Breast epithelium (tissue), 4 donors: ENCODE measurements at regions not wholly inside any gene's neighbourhood (a gene's known extent, or its start where the extent isn't known, plus 50 kb on each side); places are given as distances from the start of the nearest gene placed in this dataset.
"Not testable (repeated sequence)": the region's sequence is repeated elsewhere in the genome, so short reads cannot be mapped to it uniquely, and the experiment has no call there.

Experiments
- DNase-seq, 2 donors: peaks; one replicate each; pipeline ENCODE4 v3.0.0-alpha.2; 2019; ENCODE audit warnings: low spot score in 2 of 2
- H3K27ac ChIP-seq, 2 donors: fragments of 200-600 bp; sonication (generic) in 1 of 2; one replicate each; pipeline ENCODE4 v1.5.1; 2016 to 2019; ENCODE audit warnings: mild to moderate bottlenecking in 1 of 2
- H3K27me3 ChIP-seq, 2 donors: fragments of 200-600 bp; sonication (generic) in 1 of 2; one replicate each; pipeline versions ENCODE4 v1.5.1 to v1.6.0; 2017 to 2019; ENCODE audit warnings: control low read depth in 1 of 2, mild to moderate bottlenecking in 1 of 2
- H3K36me3 ChIP-seq: fragments of 200-600 bp; one replicate; pipeline ENCODE4 v1.5.1; 2019
- H3K4me1 ChIP-seq, 2 donors: fragments of 200-600 bp; sonication (generic); one replicate each; pipeline ENCODE4 v1.5.1; 2016 to 2019; ENCODE audit warnings: control low read depth in 1 of 2
- H3K4me3 ChIP-seq, 3 donors: fragments of 200-600 bp; sonication (generic); 1 replicate in 2 of 3; 2 replicates in 1 of 3; pipeline ENCODE4 v1.5.1; 2016 to 2019; ENCODE audit warnings: mild to moderate bottlenecking in 3 of 3, moderate library complexity in 2 of 3
- H3K9me3 ChIP-seq, 2 donors: fragments of 200-600 bp; sonication (generic) in 1 of 2; one replicate each; pipeline ENCODE4 v1.5.1; 2016 to 2019; ENCODE audit warnings: control low read depth in 1 of 2
- CTCF ChIP-seq, 3 donors: fragments of 450-650 bp; IDR thresholded peaks; one replicate each; pipeline ENCODE4 v1.5.1; 2016 to 2017; ENCODE audit warnings: antibody characterized with exemption in 3 of 3, mild to moderate bottlenecking in 3 of 3, moderate library complexity in 3 of 3
- POLR2A ChIP-seq: fragments of 450-650 bp; IDR thresholded peaks from one replicate; pipeline ENCODE4 v1.6.1; 2016; ENCODE audit warnings: antibody characterized with exemption, mild to moderate bottlenecking, moderate library complexity
- POLR2AphosphoS5 ChIP-seq, 3 donors: sonication (generic); formaldehyde crosslinking; IDR thresholded peaks; one replicate each; pipeline ENCODE4 v1.6.1; 2017; ENCODE audit warnings: antibody characterized with exemption in 3 of 3
- intact Hi-C: fragments of 100-400 bp; cut with DNase I; formaldehyde crosslinking; loops from one replicate; pipeline ENCODE4 v1.15.1; 2023; ENCODE audit warnings: low total_unique reads

GRCh38 chr6:94588301-94588700 is 989.0 kb upstream of the MANEA start:
- intact Hi-C loops = loop anchor here (10.0 kb wide), 1 partner anchor 984 kb away; no protein-coding TSS in a partner anchor
- H3K9me3 ChIP-seq = no peaks in the 10 kb centered on the region
- no peaks in the 10 kb centered on the region for H3K27me3 ChIP-seq
- H3K4me3 ChIP-seq = no peak overlapping the region
- no peaks in the 10 kb centered on the region for H3K4me1 ChIP-seq
- H3K27ac ChIP-seq = no peak overlapping the region
- no peaks in the 10 kb centered on the region for H3K36me3 ChIP-seq
- DNase-seq = no peak
- TF ChIP-seq POLR2AphosphoS5 (IDR thresholded peaks at IDR 0.05) (no peak), POLR2A (no peak), CTCF (IDR thresholded peaks at IDR 0.05) (no peak)

GRCh38 chr6:94584211-94584610 is 993.1 kb upstream of the MANEA start:
- no peak for DNase-seq
- intact Hi-C loops = loop anchor here (10.0 kb wide), 1 partner anchor 979 kb away; no protein-coding TSS in a partner anchor

GRCh38 chr6:94570581-94570980 is 1006.8 kb upstream of the MANEA start:
- H3K36me3 ChIP-seq = no peaks in the 10 kb centered on the region
- intact Hi-C loops = no loop called here
- no peak for TF ChIP-seq CTCF (IDR thresholded peaks at IDR 0.05)
- TF ChIP-seq POLR2AphosphoS5 (IDR thresholded peaks at IDR 0.05) = no peak
- TF ChIP-seq POLR2A = no peak
- H3K27me3 ChIP-seq = no peaks in the 10 kb centered on the region
- H3K27ac ChIP-seq = no peak overlapping the region
- H3K4me1 ChIP-seq = no peaks in the 10 kb centered on the region
- H3K4me3 ChIP-seq = no peak overlapping the region
- no peak for DNase-seq
- no peaks in the 10 kb centered on the region for H3K9me3 ChIP-seq

More at GRCh38 chr6:94584211-94584610, 993.1 kb upstream of the MANEA start:
- Histone ChIP-seq H3K9me3 (no peaks in the 10 kb centered on the region), H3K4me3 (no peak overlapping the region), H3K36me3 (no peaks in the 10 kb centered on the region), H3K27me3 (no peaks in the 10 kb centered on the region), H3K27ac (no peak overlapping the region), H3K4me1 (no peaks in the 10 kb centered on the region)
- no peak for TF ChIP-seq CTCF (IDR thresholded peaks at IDR 0.05)
- TF ChIP-seq POLR2A = no peak
- no peak for TF ChIP-seq POLR2AphosphoS5 (IDR thresholded peaks at IDR 0.05)

- Histone ChIP-seq H3K4me3 (no peak overlapping the region), H3K4me1 (no peaks in the 10 kb centered on the region), H3K27ac (no peak overlapping the region), H3K36me3 (no peaks in the 10 kb centered on the region), H3K9me3 (no peaks in the 10 kb centered on the region), H3K27me3 (no peaks in the 10 kb centered on the region)
- DNase-seq = no peak
- TF ChIP-seq POLR2A (no peak), POLR2AphosphoS5 (IDR thresholded peaks at IDR 0.05) (no peak), CTCF (IDR thresholded peaks at IDR 0.05) (no peak)
- intact Hi-C loops = no loop called here
Observed at GRCh38 chr6:94562846-94563245, 1014.5 kb upstream of the MANEA start.

- Histone ChIP-seq H3K4me1 (no peaks in the 10 kb centered on the region), H3K9me3 (no peaks in the 10 kb centered on the region), H3K27me3 (no peaks in the 10 kb centered on the region), H3K36me3 (no peaks in the 10 kb centered on the region), H3K27ac (no peak overlapping the region), H3K4me3 (no peak overlapping the region)
- TF ChIP-seq CTCF (IDR thresholded peaks at IDR 0.05) (no peak), POLR2AphosphoS5 (IDR thresholded peaks at IDR 0.05) (no peak)
- intact Hi-C loops = no loop called here
- no peak for DNase-seq
Observed at GRCh38 chr6:94559829-94560537, 1017.4 kb upstream of the MANEA start.

- H3K27ac ChIP-seq, H3K36me3 ChIP-seq, H3K4me3 ChIP-seq, H3K9me3 ChIP-seq, intact Hi-C loops, H3K4me1 ChIP-seq, DNase-seq, H3K27me3 ChIP-seq: not testable (repeated sequence)
Observed at GRCh38 chr6:94557207-94557606, 1020.1 kb upstream of the MANEA start.
